ENCODE measurements at regions not wholly inside any gene's neighbourhood (a gene's known extent, or its start where the extent isn't known, plus 50 kb on each side); places are given as distances from the start of the nearest gene placed in this dataset.

GRCh38 chr7:444606-445005 is 75.0 kb downstream of the PDGFA start:
- H3K9me3 ChIP-seq, result no peaks in the 10 kb centered on the region
- DNase-seq, result no peak
- no peak overlapping the region for H3K4me3 ChIP-seq
- intact Hi-C loops (cut with DNase I; ENCODE audit: low total_unique reads), result no loop called here
- H3K27ac ChIP-seq, result no peak overlapping the region
- H3K4me1 ChIP-seq, result peaks cover 0 to 3% (median 0%) of the 10 kb centered on the region in 6 donors
- no peak for TF ChIP-seq CTCF (IDR thresholded peaks at IDR 0.05 in 8 of 11, conservative IDR thresholded peaks at IDR 0.05 in 3 of 11)
- TF ChIP-seq POLR2AphosphoS5 (IDR thresholded peaks at IDR 0.05), result no peak
- TF ChIP-seq POLR2A (IDR thresholded peaks at IDR 0.05), result no peak
- no peaks in the 10 kb centered on the region for H3K36me3 ChIP-seq
- WGBS, 5 donors, result 73 to 85% (median 79%) methylated on average over 8 of the region's 8 CpGs
- no peaks in the 10 kb centered on the region for H3K27me3 ChIP-seq (replicated peaks in 1 of 7)

- no peak for TF ChIP-seq POLR2A (IDR thresholded peaks at IDR 0.05)
- no peak for TF ChIP-seq POLR2AphosphoS5 (IDR thresholded peaks at IDR 0.05)
- TF ChIP-seq CTCF (IDR thresholded peaks at IDR 0.05 in 8 of 11, conservative IDR thresholded peaks at IDR 0.05 in 3 of 11), result no peak
Observed at GRCh38 chr7:445020-445419, 74.6 kb downstream of the PDGFA start.

GRCh38 chr7:445563-446288 is 73.9 kb downstream of the PDGFA start:
- no peak for DNase-seq
- peaks cover 0 to 4% (median under 1%) of the 10 kb centered on the region in 6 donors for H3K4me1 ChIP-seq
- WGBS, 5 donors, result 69 to 77% (median 74%) methylated on average over 14 of the region's 14 CpGs

More at GRCh38 chr7:445020-445419, 74.6 kb downstream of the PDGFA start:
- Histone ChIP-seq H3K9me3 (no peaks in the 10 kb centered on the region), H3K36me3 (no peaks in the 10 kb centered on the region), H3K4me3 (no peak overlapping the region), H3K27me3 (replicated peaks in 1 of 7) (peaks cover 0 to 4% (median 0%) of the 10 kb centered on the region in 7 donors), H3K27ac (no peak overlapping the region), H3K4me1 (peaks cover 0 to 3% (median 0%) of the 10 kb centered on the region in 6 donors)
- intact Hi-C loops (cut with DNase I; ENCODE audit: low total_unique reads), result no loop called here
- 87 to 94% (median 91%) methylated on average over 12 to 14 of the region's 14 CpGs for WGBS, 5 donors
- DNase-seq, result no peak

More at GRCh38 chr7:445563-446288, 73.9 kb downstream of the PDGFA start:
- intact Hi-C loops (cut with DNase I; ENCODE audit: low total_unique reads), result no loop called here
- no peak overlapping the region for H3K27ac ChIP-seq
- H3K27me3 ChIP-seq (replicated peaks in 1 of 7), result peaks cover 0 to 11% (median 0%) of the 10 kb centered on the region in 7 donors
- no peaks in the 10 kb centered on the region for H3K36me3 ChIP-seq
- H3K9me3 ChIP-seq, result no peaks in the 10 kb centered on the region
- TF ChIP-seq CTCF (IDR thresholded peaks at IDR 0.05 in 8 of 11, conservative IDR thresholded peaks at IDR 0.05 in 3 of 11) (no peak), POLR2A (IDR thresholded peaks at IDR 0.05) (no peak), POLR2AphosphoS5 (IDR thresholded peaks at IDR 0.05) (no peak)
- no peak overlapping the region for H3K4me3 ChIP-seq
